ENCODE measurements at regions not wholly inside any gene's neighbourhood (a gene's known extent, or its start where the extent isn't known, plus 50 kb on each side); places are given as distances from the start of the nearest gene placed in this dataset.

GRCh38 chr9:99567436-99567835 is 254.2 kb upstream of the NR4A3 start:
- in situ Hi-C loops (cut with MboI), result no loop called here
- no peak for DNase-seq
- H3F3A ChIP-seq (ENCODE audit: insufficient read depth), result no peaks in the 10 kb centered on the region
- H3K9me2 ChIP-seq (ENCODE audit: insufficient read depth), result no peaks in the 10 kb centered on the region
- TF ChIP-seq EZH2phosphoT487 (IDR thresholded peaks at IDR 0.05; ENCODE audit: insufficient read depth, low read depth), result no peak
- no peak for TF ChIP-seq EZH2 (IDR thresholded peaks at IDR 0.05; ENCODE audit: insufficient read depth, poor library complexity, severe bottlenecking)
- H3K4me1 ChIP-seq (ENCODE audit: insufficient read depth), result no peaks in the 10 kb centered on the region
- H3K9ac ChIP-seq, result no peak overlapping the region
- H3K79me2 ChIP-seq (ENCODE audit: insufficient read depth), result no peaks in the 10 kb centered on the region
- H3K9me3 ChIP-seq (ENCODE audit: low read depth), result no peaks in the 10 kb centered on the region
- H3K27me3 ChIP-seq (replicated peaks; ENCODE audit: insufficient read depth), result peaks cover 22% of the 10 kb centered on the region
- H3K4me2 ChIP-seq (ENCODE audit: unreplicated experiment), result no peak overlapping the region
- H3K4me3 ChIP-seq, result no peak overlapping the region
- H2AFZ ChIP-seq, result no peak overlapping the region
- 46 to 50% methylated on average over 2 of the region's 2 CpGs for WGBS, 2 experiments (ENCODE audit: low coverage in 1 of 2, low lambda C conversion rate in 2 of 2, missing lambda C conversion rate in 2 of 2)
- H4K20me1 ChIP-seq (ENCODE audit: insufficient read depth), result no peaks in the 10 kb centered on the region
- H3K36me3 ChIP-seq (ENCODE audit: low read depth), result no peaks in the 10 kb centered on the region
- H3K27ac ChIP-seq, result no peak overlapping the region

- TF ChIP-seq EZH2 (IDR thresholded peaks at IDR 0.05; ENCODE audit: insufficient read depth, poor library complexity, severe bottlenecking) (no peak), EZH2phosphoT487 (IDR thresholded peaks at IDR 0.05; ENCODE audit: insufficient read depth, low read depth) (no peak)
- WGBS, 2 experiments (ENCODE audit: low coverage in 1 of 2, low lambda C conversion rate in 2 of 2, missing lambda C conversion rate in 2 of 2), result 11 to 23% methylated on average over 2 of the region's 2 CpGs
- no peak for DNase-seq
- H3K9me3 ChIP-seq (ENCODE audit: low read depth), result no peaks in the 10 kb centered on the region
- H3K79me2 ChIP-seq (ENCODE audit: insufficient read depth), result no peaks in the 10 kb centered on the region
- no peak overlapping the region for H3K4me3 ChIP-seq
- in situ Hi-C loops (cut with MboI), result no loop called here
- H3K27ac ChIP-seq, result no peak overlapping the region
- no peaks in the 10 kb centered on the region for H3K36me3 ChIP-seq (ENCODE audit: low read depth)
- H3K4me1 ChIP-seq (ENCODE audit: insufficient read depth), result no peaks in the 10 kb centered on the region
- no peak overlapping the region for H3K9ac ChIP-seq
- no peak overlapping the region for H2AFZ ChIP-seq
- H3K27me3 ChIP-seq (replicated peaks; ENCODE audit: insufficient read depth), result peaks cover 17% of the 10 kb centered on the region
- no peaks in the 10 kb centered on the region for H3K9me2 ChIP-seq (ENCODE audit: insufficient read depth)
- H4K20me1 ChIP-seq (ENCODE audit: insufficient read depth), result no peaks in the 10 kb centered on the region
- no peak overlapping the region for H3K4me2 ChIP-seq (ENCODE audit: unreplicated experiment)
- no peaks in the 10 kb centered on the region for H3F3A ChIP-seq (ENCODE audit: insufficient read depth)
Observed at GRCh38 chr9:99569840-99570239, 251.8 kb upstream of the NR4A3 start.

DNA sequence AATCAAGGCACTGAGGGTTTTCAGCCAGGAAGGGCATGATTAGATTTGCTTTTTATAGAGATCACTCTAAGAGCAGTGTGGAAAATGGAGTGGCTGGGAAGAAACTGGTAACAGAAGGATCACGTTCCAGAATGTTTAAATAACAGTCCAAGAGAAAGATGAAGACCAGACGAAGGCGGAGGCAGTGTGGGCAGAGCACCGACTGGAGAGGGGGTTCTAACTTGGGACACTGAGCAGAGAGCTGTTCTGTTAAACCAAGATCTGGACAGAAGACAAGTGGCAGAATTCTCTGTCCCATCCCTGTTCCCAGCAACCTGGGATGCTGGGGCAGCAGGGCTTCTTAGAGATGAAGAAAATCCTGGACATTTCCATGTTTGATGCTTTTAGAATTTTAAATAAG is 249.1 kb upstream of the NR4A3 start:
- no peaks in the 10 kb centered on the region for H3F3A ChIP-seq (ENCODE audit: insufficient read depth)
- DNase-seq, result no peak
- H2AFZ ChIP-seq, result no peak overlapping the region
- WGBS, 2 experiments (ENCODE audit: low coverage in 1 of 2, low lambda C conversion rate in 2 of 2, missing lambda C conversion rate in 2 of 2), result 15 to 23% methylated on average over 4 of the region's 4 CpGs
- no peaks in the 10 kb centered on the region for H4K20me1 ChIP-seq (ENCODE audit: insufficient read depth)
- no peak overlapping the region for H3K27ac ChIP-seq
- H3K9me3 ChIP-seq (ENCODE audit: low read depth), result no peaks in the 10 kb centered on the region
- in situ Hi-C loops (cut with MboI), result no loop called here
- H3K9me2 ChIP-seq (ENCODE audit: insufficient read depth), result no peaks in the 10 kb centered on the region
- peaks cover 5% of the 10 kb centered on the region for H3K27me3 ChIP-seq (replicated peaks; ENCODE audit: insufficient read depth)
- no peaks in the 10 kb centered on the region for H3K36me3 ChIP-seq (ENCODE audit: low read depth)
- H3K79me2 ChIP-seq (ENCODE audit: insufficient read depth), result no peaks in the 10 kb centered on the region
- H3K9ac ChIP-seq, result no peak overlapping the region
- TF ChIP-seq EZH2phosphoT487 (IDR thresholded peaks at IDR 0.05; ENCODE audit: insufficient read depth, low read depth), result no peak
- no peak overlapping the region for H3K4me2 ChIP-seq (ENCODE audit: unreplicated experiment)
- H3K4me3 ChIP-seq, result no peak overlapping the region
- no peaks in the 10 kb centered on the region for H3K4me1 ChIP-seq (ENCODE audit: insufficient read depth)

DNA sequence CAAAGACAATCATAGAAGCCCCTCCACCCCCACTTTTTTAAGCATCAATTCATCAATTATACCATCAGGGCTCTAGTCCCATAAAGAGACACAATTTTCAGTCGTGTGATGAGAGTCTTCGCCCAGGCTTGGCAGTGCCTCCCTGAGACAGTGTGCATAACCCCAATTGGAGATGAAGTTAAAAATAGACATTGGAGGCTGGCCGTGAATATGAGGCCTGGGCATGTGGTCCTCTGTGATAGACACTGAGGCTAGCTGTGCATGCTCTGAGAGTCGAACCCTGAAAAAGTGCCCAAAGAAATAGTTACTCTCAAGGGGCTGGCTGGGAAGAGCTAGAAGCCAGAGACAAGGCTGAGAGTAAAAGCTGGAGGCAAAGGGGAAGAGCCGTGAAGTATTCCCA is 248.6 kb upstream of the NR4A3 start:
- H3F3A ChIP-seq (ENCODE audit: insufficient read depth), result no peaks in the 10 kb centered on the region
- H3K9me2 ChIP-seq (ENCODE audit: insufficient read depth), result no peaks in the 10 kb centered on the region
- no peaks in the 10 kb centered on the region for H4K20me1 ChIP-seq (ENCODE audit: insufficient read depth)
- H3K9ac ChIP-seq, result no peak overlapping the region
- in situ Hi-C loops (cut with MboI), result no loop called here
- DNase-seq, result no peak
- no peaks in the 10 kb centered on the region for H3K4me1 ChIP-seq (ENCODE audit: insufficient read depth)
- no peak overlapping the region for H3K4me2 ChIP-seq (ENCODE audit: unreplicated experiment)
- H3K27ac ChIP-seq, result no peak overlapping the region
- no peaks in the 10 kb centered on the region for H3K9me3 ChIP-seq (ENCODE audit: low read depth)
- no peak for TF ChIP-seq EZH2 (IDR thresholded peaks at IDR 0.05; ENCODE audit: insufficient read depth, poor library complexity, severe bottlenecking)
- no peak for TF ChIP-seq EZH2phosphoT487 (IDR thresholded peaks at IDR 0.05; ENCODE audit: insufficient read depth, low read depth)
- H3K79me2 ChIP-seq (ENCODE audit: insufficient read depth), result no peaks in the 10 kb centered on the region
- no peak overlapping the region for H2AFZ ChIP-seq
- no peaks in the 10 kb centered on the region for H3K36me3 ChIP-seq (ENCODE audit: low read depth)
- peaks cover 5% of the 10 kb centered on the region for H3K27me3 ChIP-seq (replicated peaks; ENCODE audit: insufficient read depth)
- WGBS, 2 experiments (ENCODE audit: low coverage in 1 of 2, low lambda C conversion rate in 2 of 2, missing lambda C conversion rate in 2 of 2), result 13 to 26% methylated on average over 5 of the region's 5 CpGs
- H3K4me3 ChIP-seq, result no peak overlapping the region

GRCh38 chr9:99573886-99574285 is 247.8 kb upstream of the NR4A3 start:
- no peak for DNase-seq
- Histone ChIP-seq H3K9me2 (ENCODE audit: insufficient read depth) (no peaks in the 10 kb centered on the region), H3K4me1 (ENCODE audit: insufficient read depth) (no peaks in the 10 kb centered on the region), H3K9me3 (ENCODE audit: low read depth) (no peaks in the 10 kb centered on the region), H3K27me3 (replicated peaks; ENCODE audit: insufficient read depth) (peaks cover 5% of the 10 kb centered on the region), H4K20me1 (ENCODE audit: insufficient read depth) (no peaks in the 10 kb centered on the region), H3K9ac (no peak overlapping the region), H3K4me3 (no peak overlapping the region), H3K36me3 (ENCODE audit: low read depth) (no peaks in the 10 kb centered on the region), H3K27ac (no peak overlapping the region), H2AFZ (no peak overlapping the region), H3F3A (ENCODE audit: insufficient read depth) (no peaks in the 10 kb centered on the region), H3K79me2 (ENCODE audit: insufficient read depth) (no peaks in the 10 kb centered on the region), H3K4me2 (ENCODE audit: unreplicated experiment) (no peak overlapping the region)
- WGBS, 2 experiments (ENCODE audit: low coverage in 1 of 2, low lambda C conversion rate in 2 of 2, missing lambda C conversion rate in 2 of 2), result 90 to 97% methylated on average over 2 of the region's 2 CpGs
- TF ChIP-seq EZH2phosphoT487 (IDR thresholded peaks at IDR 0.05; ENCODE audit: insufficient read depth, low read depth) (no peak), EZH2 (IDR thresholded peaks at IDR 0.05; ENCODE audit: insufficient read depth, poor library complexity, severe bottlenecking) (no peak)
- in situ Hi-C loops (cut with MboI), result no loop called here
